ENCODE measurements at regions not wholly inside any gene's neighbourhood (a gene's known extent, or its start where the extent isn't known, plus 50 kb on each side); places are given as distances from the start of the nearest gene placed in this dataset.

DNA sequence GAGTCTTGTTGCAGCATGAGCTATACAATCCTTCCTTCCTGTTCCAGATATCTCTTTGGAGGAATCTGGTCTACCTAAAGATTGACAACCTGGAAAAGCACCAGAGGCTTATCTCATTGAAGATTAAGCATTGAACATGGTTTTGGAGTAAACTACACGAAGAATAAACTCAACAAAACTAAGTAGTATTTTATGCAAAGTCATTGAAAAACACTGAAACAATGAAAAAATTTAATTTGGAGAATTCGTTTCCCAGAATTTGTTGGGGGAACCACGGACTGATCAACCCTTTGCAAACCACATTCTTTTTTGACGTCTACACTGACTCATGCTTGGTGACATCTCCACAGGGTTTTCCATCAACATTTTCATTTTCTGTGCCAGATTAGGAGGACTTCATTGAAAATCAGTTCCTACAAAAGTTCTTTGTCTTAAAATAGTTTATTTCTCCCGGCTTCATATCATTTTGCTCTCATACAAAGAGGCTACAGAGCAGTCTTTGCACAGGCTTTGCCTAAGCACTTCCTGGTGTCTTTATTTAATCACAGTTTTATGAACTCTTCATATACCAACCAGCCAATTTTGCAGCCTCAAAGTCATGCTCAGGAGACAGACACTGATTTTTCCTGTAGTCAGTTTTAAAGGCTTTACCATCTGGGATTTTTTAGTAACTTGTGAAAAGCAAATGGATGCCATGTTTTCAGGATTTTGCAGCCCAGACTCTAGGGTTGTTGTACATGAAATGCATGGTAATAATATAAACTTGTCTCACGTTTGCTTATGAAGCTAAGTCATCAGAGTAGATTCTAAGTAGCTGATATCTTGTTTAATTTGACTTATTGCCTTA lies 186.3 kb downstream of the C11orf91 start:
- no peak for TF ChIP-seq ZNF311 (CRISPR knock-in tag; IDR thresholded peaks at IDR 0.05)
- TF ChIP-seq POLR2A (conservative IDR thresholded peaks at IDR 0.05), result no peak
- no peak for TF ChIP-seq MXI1 (IDR thresholded peaks at IDR 0.05; ENCODE audit: low read depth, low read length)

All from K562 (cell line).